ENCODE measurements at regions not wholly inside any gene's neighbourhood (a gene's known extent, or its start where the extent isn't known, plus 50 kb on each side); places are given as distances from the start of the nearest gene placed in this dataset.

DNA sequence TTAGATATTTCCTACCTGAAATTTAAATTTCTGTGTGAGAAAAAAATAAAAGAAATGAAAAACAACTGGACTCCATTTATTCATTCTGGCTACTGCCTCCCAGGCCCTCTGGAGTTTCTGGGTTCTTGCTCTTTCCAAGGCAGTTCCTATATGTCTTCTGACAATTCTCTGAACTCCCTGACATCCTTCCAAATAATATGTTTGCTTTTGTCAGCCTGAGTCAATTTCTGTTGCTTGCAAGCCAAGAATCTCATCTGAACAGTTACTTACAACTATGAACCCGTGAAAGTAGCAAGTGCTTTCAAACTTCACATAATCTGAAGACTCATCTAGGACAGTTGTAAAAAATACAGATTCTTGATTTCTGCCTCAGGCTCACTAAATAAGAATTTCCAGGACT lies 216.7 kb upstream of the NPVF start:
- no peak for ATAC-seq
- 24 to 80% methylated on average over 1 of the region's 1 CpG for WGBS, 2 donors (ENCODE audit: low coverage in 1 of 2)
- TF ChIP-seq, protein P1, sequence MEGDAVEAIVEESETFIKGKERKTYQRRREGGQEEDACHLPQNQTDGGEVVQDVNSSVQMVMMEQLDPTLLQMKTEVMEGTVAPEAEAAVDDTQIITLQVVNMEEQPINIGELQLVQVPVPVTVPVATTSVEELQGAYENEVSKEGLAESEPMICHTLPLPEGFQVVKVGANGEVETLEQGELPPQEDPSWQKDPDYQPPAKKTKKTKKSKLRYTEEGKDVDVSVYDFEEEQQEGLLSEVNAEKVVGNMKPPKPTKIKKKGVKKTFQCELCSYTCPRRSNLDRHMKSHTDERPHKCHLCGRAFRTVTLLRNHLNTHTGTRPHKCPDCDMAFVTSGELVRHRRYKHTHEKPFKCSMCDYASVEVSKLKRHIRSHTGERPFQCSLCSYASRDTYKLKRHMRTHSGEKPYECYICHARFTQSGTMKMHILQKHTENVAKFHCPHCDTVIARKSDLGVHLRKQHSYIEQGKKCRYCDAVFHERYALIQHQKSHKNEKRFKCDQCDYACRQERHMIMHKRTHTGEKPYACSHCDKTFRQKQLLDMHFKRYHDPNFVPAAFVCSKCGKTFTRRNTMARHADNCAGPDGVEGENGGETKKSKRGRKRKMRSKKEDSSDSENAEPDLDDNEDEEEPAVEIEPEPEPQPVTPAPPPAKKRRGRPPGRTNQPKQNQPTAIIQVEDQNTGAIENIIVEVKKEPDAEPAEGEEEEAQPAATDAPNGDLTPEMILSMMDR (IDR thresholded peaks at IDR 0.05): no peak
- TF ChIP-seq POLR2A (IDR thresholded peaks at IDR 0.05) (no peak), EP300 (IDR thresholded peaks at IDR 0.05) (no peak), POLR2AphosphoS5 (IDR thresholded peaks at IDR 0.05) (no peak)
- Histone ChIP-seq H3K27ac (no peak overlapping the region), H3K36me3 (no peaks in the 10 kb centered on the region), H3K4me3 (no peak overlapping the region), H3K4me1 (no peaks in the 10 kb centered on the region), H3K9me3 (peaks cover 0 to 46% (median 0%) of the 10 kb centered on the region in 3 donors), H3K27me3 (no peaks in the 10 kb centered on the region)

DNA sequence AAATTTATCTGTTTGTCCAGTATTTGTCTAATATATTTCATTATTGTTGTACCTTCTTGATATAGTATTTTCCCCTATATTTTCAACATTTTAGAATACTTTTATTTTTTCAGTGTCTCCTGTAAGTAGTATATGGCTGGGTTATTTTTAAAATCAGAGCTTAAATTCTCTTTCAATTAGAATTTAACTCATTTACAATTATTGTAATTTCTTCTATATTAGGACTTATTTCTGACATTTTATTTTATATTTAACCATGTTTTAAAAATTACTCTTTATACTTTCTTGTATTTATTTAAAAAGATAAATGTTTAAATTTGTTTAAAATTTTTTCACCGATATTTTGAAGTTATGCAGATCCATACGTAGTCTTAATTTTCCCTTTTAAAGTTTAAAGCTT lies 220.0 kb upstream of the NPVF start:
- H3K4me3 ChIP-seq: no peak overlapping the region
- H3K9me3 ChIP-seq: peaks cover 0 to 14% (median 0%) of the 10 kb centered on the region in 3 donors
- H3K27ac ChIP-seq: no peak overlapping the region
- TF ChIP-seq, protein P1 (IDR thresholded peaks at IDR 0.05): no peak
- TF ChIP-seq POLR2A (IDR thresholded peaks at IDR 0.05) (no peak), EP300 (IDR thresholded peaks at IDR 0.05) (no peak), POLR2AphosphoS5 (IDR thresholded peaks at IDR 0.05) (no peak)
- no peaks in the 10 kb centered on the region for H3K27me3 ChIP-seq
- ATAC-seq: no peak
- H3K36me3 ChIP-seq: no peaks in the 10 kb centered on the region
- no peaks in the 10 kb centered on the region for H3K4me1 ChIP-seq
- WGBS, 2 donors (ENCODE audit: low coverage in 1 of 2): 91 to 100% methylated on average over 2 of the region's 2 CpGs

DNA sequence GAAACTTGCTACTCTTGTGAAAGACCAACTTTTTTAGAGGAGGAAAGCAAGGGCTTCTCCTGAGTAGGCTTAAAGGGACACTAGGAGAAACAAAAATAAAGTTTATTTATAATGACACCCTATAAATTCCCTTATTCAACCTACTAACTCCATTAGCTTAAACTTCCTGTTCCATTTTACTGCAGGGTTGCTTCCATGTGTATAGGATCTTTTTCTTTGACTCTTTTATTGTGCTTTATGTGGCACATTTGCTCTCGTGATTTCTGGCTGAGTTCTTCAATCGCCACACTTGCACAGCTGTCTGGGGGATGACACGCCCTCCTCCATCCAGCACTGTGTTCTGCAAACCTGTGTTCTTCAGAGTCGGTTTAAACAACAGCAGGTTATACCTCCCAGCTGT lies 225.7 kb upstream of the NPVF start:
- no peak for TF ChIP-seq EP300 (IDR thresholded peaks at IDR 0.05)
- no peak for TF ChIP-seq POLR2A (IDR thresholded peaks at IDR 0.05)
- no peak for TF ChIP-seq POLR2AphosphoS5 (IDR thresholded peaks at IDR 0.05)
- TF ChIP-seq, protein P1 (IDR thresholded peaks at IDR 0.05): no peak
- H3K4me1 ChIP-seq: peaks cover 0 to 30% (median 3%) of the 10 kb centered on the region in 3 donors
- no peaks in the 10 kb centered on the region for H3K36me3 ChIP-seq
- H3K9me3 ChIP-seq: no peaks in the 10 kb centered on the region
- no peak for ATAC-seq
- H3K27me3 ChIP-seq: no peaks in the 10 kb centered on the region
- no peak overlapping the region for H3K27ac ChIP-seq
- 67 to 68% methylated on average over 4 of the region's 4 CpGs for WGBS, 2 donors (ENCODE audit: low coverage in 1 of 2)
- H3K4me3 ChIP-seq: no peak overlapping the region

DNA sequence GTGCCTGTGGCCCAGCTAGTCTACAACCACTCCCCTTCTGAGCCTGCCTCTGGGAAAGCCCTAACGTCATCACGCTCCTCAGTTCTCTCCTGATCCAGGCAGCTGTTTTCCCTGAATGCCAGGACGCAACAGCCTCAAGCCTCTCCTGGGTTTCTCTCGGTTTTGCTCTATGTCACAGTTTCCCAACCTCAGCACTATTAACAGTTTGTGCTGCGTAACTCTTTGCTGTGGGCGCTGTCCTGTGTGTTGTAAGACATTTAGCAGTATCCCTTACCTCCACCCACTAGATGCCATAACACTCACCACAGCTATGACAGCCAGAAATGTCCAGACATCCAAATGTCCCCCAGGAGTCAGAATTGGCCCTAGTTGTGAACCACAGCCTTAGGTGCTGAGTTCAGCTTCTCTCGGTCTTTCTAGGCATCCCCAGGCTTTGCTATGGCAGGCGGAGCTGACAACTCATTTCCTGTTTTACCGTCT lies 226.3 kb upstream of the NPVF start:
- 32 to 87% methylated on average over 4 to 7 of the region's 9 CpGs for WGBS, 2 donors (ENCODE audit: low coverage in 1 of 2)
- Histone ChIP-seq H3K9me3 (no peaks in the 10 kb centered on the region), H3K27me3 (no peaks in the 10 kb centered on the region), H3K4me1 (peaks cover 0 to 30% (median 3%) of the 10 kb centered on the region in 3 donors), H3K27ac (no peak overlapping the region), H3K36me3 (no peaks in the 10 kb centered on the region), H3K4me3 (no peak overlapping the region)
- TF ChIP-seq EP300 (IDR thresholded peaks at IDR 0.05) (no peak), POLR2AphosphoS5 (IDR thresholded peaks at IDR 0.05) (no peak), POLR2A (IDR thresholded peaks at IDR 0.05) (no peak)
- TF ChIP-seq, protein P1 (IDR thresholded peaks at IDR 0.05): no peak
- ATAC-seq: peak; percentile 43

DNA sequence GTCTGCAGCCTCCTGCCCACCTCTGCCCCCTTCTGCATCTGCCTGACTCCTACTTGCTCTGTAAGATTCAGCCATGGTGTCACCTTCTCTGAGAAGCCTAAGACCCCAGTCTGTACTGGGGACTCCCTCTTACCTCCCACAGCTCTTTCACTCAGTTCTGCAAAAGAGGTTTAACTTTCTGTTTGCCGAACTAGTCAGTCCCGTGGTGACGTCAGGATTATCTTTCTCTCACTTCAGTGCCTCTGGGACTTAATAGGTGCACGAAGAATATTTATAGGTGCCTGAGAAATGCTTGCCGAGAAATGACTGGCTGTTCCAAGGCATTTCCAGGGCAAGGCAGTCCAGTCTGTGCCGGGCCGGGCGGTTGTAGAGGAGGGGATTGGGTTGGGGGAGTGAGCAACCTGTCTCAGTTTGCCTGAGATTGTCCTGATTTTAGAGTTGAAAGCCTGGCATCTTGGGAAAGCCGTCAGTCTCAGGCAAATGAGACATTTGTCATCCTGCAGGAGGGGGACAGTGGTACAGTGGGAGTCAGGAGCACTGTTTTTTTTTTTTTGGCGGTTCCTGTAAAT lies 227.5 kb upstream of the NPVF start:
- H3K36me3 ChIP-seq: no peaks in the 10 kb centered on the region
- no peak overlapping the region for H3K4me3 ChIP-seq
- peaks cover 0 to 30% (median 3%) of the 10 kb centered on the region in 3 donors for H3K4me1 ChIP-seq
- TF ChIP-seq, protein P1 (IDR thresholded peaks at IDR 0.05): no peak
- TF ChIP-seq EP300 (IDR thresholded peaks at IDR 0.05): no peak
- no peak for TF ChIP-seq POLR2A (IDR thresholded peaks at IDR 0.05)
- TF ChIP-seq POLR2AphosphoS5 (IDR thresholded peaks at IDR 0.05): no peak
- WGBS, 2 donors (ENCODE audit: low coverage in 1 of 2): 94 to 95% methylated on average over 6 to 7 of the region's 10 CpGs
- no peaks in the 10 kb centered on the region for H3K9me3 ChIP-seq
- no peak for ATAC-seq
- H3K27ac ChIP-seq: peak overlapping the region in 1 of 4 donors; percentile 64
- H3K27me3 ChIP-seq: no peaks in the 10 kb centered on the region

Measured in gastroesophageal sphincter (tissue), 4 donors.